Erythroblast (primary cell): ENCODE measurements at regions not wholly inside any gene's neighbourhood (a gene's known extent, or its start where the extent isn't known, plus 50 kb on each side); places are given as distances from the start of the nearest gene placed in this dataset.

Experiments
- GATA1 ChIP-seq: IDR thresholded peaks from 2 replicates; pipeline ENCODE4 v1.6.1; 2011; ENCODE audit warnings: low read depth, mild to moderate bottlenecking, control low read depth, low read length, moderate library complexity
- POLR2A ChIP-seq: IDR thresholded peaks from 2 replicates; pipeline ENCODE4 v1.6.1; 2011; ENCODE audit warnings: mild to moderate bottlenecking, low read length

DNA sequence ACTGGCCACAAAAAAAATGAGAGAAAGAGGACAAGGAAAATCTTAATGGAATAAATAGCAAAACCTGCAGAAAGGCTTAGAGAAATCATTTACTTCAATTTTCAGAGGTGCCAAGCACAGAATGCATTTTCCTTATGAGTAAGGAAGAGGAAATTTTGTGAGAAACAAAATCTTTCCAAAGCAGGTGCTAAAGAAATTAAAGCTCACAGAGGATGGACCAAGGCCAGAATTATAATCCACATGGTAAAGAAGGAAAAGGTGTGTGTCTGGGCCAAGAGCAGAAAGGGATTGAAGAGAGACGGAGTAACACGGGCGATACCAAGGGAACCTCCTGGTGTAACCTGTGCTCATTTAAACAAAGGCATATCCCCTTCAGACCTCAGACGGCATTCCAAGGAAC, 340.0 kb upstream of the NFIA start:
- TF ChIP-seq POLR2A (no peak), GATA1 (no peak)
